GM12891 (cell line): ENCODE measurements at regions not wholly inside any gene's neighbourhood (a gene's known extent, or its start where the extent isn't known, plus 50 kb on each side); places are given as distances from the start of the nearest gene placed in this dataset.

Source experiments
- POLR2A ChIP-seq: IDR thresholded peaks from 2 replicates; pipeline ENCODE4 v1.6.1; 2011; ENCODE audit warnings: low read depth, low read length, control low read depth
- POLR2AphosphoS5 ChIP-seq: IDR thresholded peaks from 2 replicates; pipeline ENCODE4 v1.6.1; 2011; ENCODE audit warnings: low read depth, low read length, control low read depth
- POU2F2 ChIP-seq: IDR thresholded peaks from 2 replicates; pipeline ENCODE4 v1.6.1; 2011; ENCODE audit warnings: low read depth, mild to moderate bottlenecking, control low read depth, low read length, moderate library complexity
- SPI1 ChIP-seq: IDR thresholded peaks from 2 replicates; pipeline ENCODE4 v1.6.1; 2011; ENCODE audit warnings: low read depth, low read length, control low read depth

GRCh38 chr1:5707566-5708345 lies 284.5 kb downstream of the NPHP4 start:
- no peak for TF ChIP-seq POLR2AphosphoS5
- no peak for TF ChIP-seq POLR2A
- TF ChIP-seq SPI1: no peak
- no peak for TF ChIP-seq POU2F2
